ENCODE measurements at regions not wholly inside any gene's neighbourhood (a gene's known extent, or its start where the extent isn't known, plus 50 kb on each side); places are given as distances from the start of the nearest gene placed in this dataset.

GRCh38 chr11:56910785-56911184 lies 77.9 kb upstream of the OR5AK2 start:
- no peaks in the 10 kb centered on the region for H3K4me1 Mint-ChIP-seq
- no peak for ATAC-seq
- no peak overlapping the region for H3K27ac Mint-ChIP-seq
- no peaks in the 10 kb centered on the region for H3K27me3 Mint-ChIP-seq (ENCODE audit: insufficient read depth, low read depth, poor library complexity)
- H3K79me2 ChIP-seq (replicated peaks; ENCODE audit: insufficient read depth), result no peaks in the 10 kb centered on the region
- H3K27me3 ChIP-seq (ENCODE audit: insufficient read depth), result no peaks in the 10 kb centered on the region
- no peak for TF ChIP-seq STAT1 (IDR thresholded peaks at IDR 0.05; ENCODE audit: unreplicated experiment)
- TF ChIP-seq EZH2 (IDR thresholded peaks at IDR 0.05; ENCODE audit: low read depth, unreplicated experiment), result no peak
- TF ChIP-seq CTCF (conservative IDR thresholded peaks at IDR 0.05; ENCODE audit: low read depth in 2 of 2), result no peak
- TF ChIP-seq ZNF114 (CRISPR knock-in tag; IDR thresholded peaks at IDR 0.05), result no peak
- no peak for TF ChIP-seq ZNF462 (CRISPR knock-in tag; IDR thresholded peaks at IDR 0.05)
- TF ChIP-seq, protein P1, sequence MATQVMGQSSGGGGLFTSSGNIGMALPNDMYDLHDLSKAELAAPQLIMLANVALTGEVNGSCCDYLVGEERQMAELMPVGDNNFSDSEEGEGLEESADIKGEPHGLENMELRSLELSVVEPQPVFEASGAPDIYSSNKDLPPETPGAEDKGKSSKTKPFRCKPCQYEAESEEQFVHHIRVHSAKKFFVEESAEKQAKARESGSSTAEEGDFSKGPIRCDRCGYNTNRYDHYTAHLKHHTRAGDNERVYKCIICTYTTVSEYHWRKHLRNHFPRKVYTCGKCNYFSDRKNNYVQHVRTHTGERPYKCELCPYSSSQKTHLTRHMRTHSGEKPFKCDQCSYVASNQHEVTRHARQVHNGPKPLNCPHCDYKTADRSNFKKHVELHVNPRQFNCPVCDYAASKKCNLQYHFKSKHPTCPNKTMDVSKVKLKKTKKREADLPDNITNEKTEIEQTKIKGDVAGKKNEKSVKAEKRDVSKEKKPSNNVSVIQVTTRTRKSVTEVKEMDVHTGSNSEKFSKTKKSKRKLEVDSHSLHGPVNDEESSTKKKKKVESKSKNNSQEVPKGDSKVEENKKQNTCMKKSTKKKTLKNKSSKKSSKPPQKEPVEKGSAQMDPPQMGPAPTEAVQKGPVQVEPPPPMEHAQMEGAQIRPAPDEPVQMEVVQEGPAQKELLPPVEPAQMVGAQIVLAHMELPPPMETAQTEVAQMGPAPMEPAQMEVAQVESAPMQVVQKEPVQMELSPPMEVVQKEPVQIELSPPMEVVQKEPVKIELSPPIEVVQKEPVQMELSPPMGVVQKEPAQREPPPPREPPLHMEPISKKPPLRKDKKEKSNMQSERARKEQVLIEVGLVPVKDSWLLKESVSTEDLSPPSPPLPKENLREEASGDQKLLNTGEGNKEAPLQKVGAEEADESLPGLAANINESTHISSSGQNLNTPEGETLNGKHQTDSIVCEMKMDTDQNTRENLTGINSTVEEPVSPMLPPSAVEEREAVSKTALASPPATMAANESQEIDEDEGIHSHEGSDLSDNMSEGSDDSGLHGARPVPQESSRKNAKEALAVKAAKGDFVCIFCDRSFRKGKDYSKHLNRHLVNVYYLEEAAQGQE (IDR thresholded peaks at IDR 0.05; ENCODE audit: unreplicated experiment), result no peak
- TF ChIP-seq JUNB (IDR thresholded peaks at IDR 0.05; ENCODE audit: unreplicated experiment), result no peak
- TF ChIP-seq ZNF331 (CRISPR knock-in tag; IDR thresholded peaks at IDR 0.05; ENCODE audit: low read depth), result no peak
- TF ChIP-seq ETS1 (IDR thresholded peaks at IDR 0.05), result no peak
- no peak for TF ChIP-seq NANOG (IDR thresholded peaks at IDR 0.05; ENCODE audit: borderline replicate concordance)
- TF ChIP-seq POLR2AphosphoS5 (IDR thresholded peaks at IDR 0.05; ENCODE audit: low read depth), result no peak
- TF ChIP-seq EZH2phosphoT487 (IDR thresholded peaks at IDR 0.05; ENCODE audit: unreplicated experiment), result no peak
- TF ChIP-seq CREB1 (CRISPR knock-in tag; IDR thresholded peaks at IDR 0.05; ENCODE audit: low read depth), result no peak
- no peaks in the 10 kb centered on the region for H3K36me3 ChIP-seq (ENCODE audit: insufficient read depth)
- H3K36me3 Mint-ChIP-seq (ENCODE audit: low read depth), result no peaks in the 10 kb centered on the region
- no peaks in the 10 kb centered on the region for H3K4me1 ChIP-seq (ENCODE audit: insufficient read depth)
- DNase-seq (ENCODE audit: low spot score), result no peak
- no peak overlapping the region for H3K4me2 ChIP-seq
- H3K4me3 Mint-ChIP-seq, result no peak overlapping the region
- peaks cover 4% of the 10 kb centered on the region; the same call in 2 of the 3 replicates for H3K9me3 Mint-ChIP-seq
- no peaks in the 10 kb centered on the region for H3F3A ChIP-seq (replicated peaks; ENCODE audit: low read depth)
- no peak overlapping the region for H2AFZ ChIP-seq
- H4K20me1 ChIP-seq (replicated peaks; ENCODE audit: insufficient read depth), result no peaks in the 10 kb centered on the region
- no peak overlapping the region for H3K27ac ChIP-seq (ENCODE audit: low read depth)
- H3K4me3 ChIP-seq, result no peak overlapping the region
- no peaks in the 10 kb centered on the region for H3K9me2 ChIP-seq (ENCODE audit: insufficient read depth)

All from GM23338 (cell line).